ENCODE measurements at regions not wholly inside any gene's neighbourhood (a gene's known extent, or its start where the extent isn't known, plus 50 kb on each side); places are given as distances from the start of the nearest gene placed in this dataset.
"Not testable (repeated sequence)": the region's sequence is repeated elsewhere in the genome, so short reads cannot be mapped to it uniquely, and the experiment has no call there.

- H3K9me3 ChIP-seq (ENCODE audit: control insufficient read depth, insufficient read depth, low read length), result no peaks in the 10 kb centered on the region
- H3K9me2 ChIP-seq (replicated peaks; ENCODE audit: control insufficient read depth, low read length), result no peaks in the 10 kb centered on the region
- H3K36me3 ChIP-seq (ENCODE audit: control insufficient read depth, low read length), result no peaks in the 10 kb centered on the region
- TF ChIP-seq EZH2phosphoT487 (IDR thresholded peaks at IDR 0.05; ENCODE audit: borderline replicate concordance, low read length) (no peak), CTCF (IDR thresholded peaks at IDR 0.05; ENCODE audit: low read depth, low read length, poor library complexity, severe bottlenecking) (no peak)
- H3K4me3 ChIP-seq (ENCODE audit: low read length), result no peak overlapping the region
- no peaks in the 10 kb centered on the region for H3K79me2 ChIP-seq (ENCODE audit: control insufficient read depth, low read length)
- H4K20me1 ChIP-seq (ENCODE audit: control insufficient read depth, insufficient read depth, low read depth, low read length), result no peaks in the 10 kb centered on the region
- H3K4me1 ChIP-seq (ENCODE audit: control insufficient read depth, low read length), result no peaks in the 10 kb centered on the region
- no peaks in the 10 kb centered on the region for H3K27me3 ChIP-seq (ENCODE audit: control insufficient read depth, low read length)
- H3F3A ChIP-seq (ENCODE audit: control insufficient read depth, insufficient read depth), result no peaks in the 10 kb centered on the region
- H3K27ac ChIP-seq (ENCODE audit: low read depth, low read length), result no peak overlapping the region
- no peak overlapping the region for H3K4me2 ChIP-seq (ENCODE audit: low read length)
These were observed 315.8 kb upstream of the MEIS2 start for GRCh38 chr15:37416103-37416502.

GRCh38 chr15:37425541-37425940 is 325.2 kb upstream of the MEIS2 start:
- Histone ChIP-seq H3F3A (ENCODE audit: control insufficient read depth, insufficient read depth) (no peaks in the 10 kb centered on the region), H3K9me3 (ENCODE audit: control insufficient read depth, insufficient read depth, low read length) (no peaks in the 10 kb centered on the region), H3K4me3 (ENCODE audit: low read length) (no peak overlapping the region), H3K79me2 (ENCODE audit: control insufficient read depth, low read length) (no peaks in the 10 kb centered on the region), H3K4me1 (ENCODE audit: control insufficient read depth, low read length) (no peaks in the 10 kb centered on the region), H3K27me3 (ENCODE audit: control insufficient read depth, low read length) (no peaks in the 10 kb centered on the region), H3K27ac (ENCODE audit: low read depth, low read length) (no peak overlapping the region), H4K20me1 (ENCODE audit: control insufficient read depth, insufficient read depth, low read depth, low read length) (no peaks in the 10 kb centered on the region), H3K4me2 (ENCODE audit: low read length) (no peak overlapping the region), H3K36me3 (ENCODE audit: control insufficient read depth, low read length) (no peaks in the 10 kb centered on the region), H3K9me2 (replicated peaks; ENCODE audit: control insufficient read depth, low read length) (no peaks in the 10 kb centered on the region)
- TF ChIP-seq CTCF (IDR thresholded peaks at IDR 0.05; ENCODE audit: low read depth, low read length, poor library complexity, severe bottlenecking) (no peak), EZH2phosphoT487 (IDR thresholded peaks at IDR 0.05; ENCODE audit: borderline replicate concordance, low read length) (no peak)

GRCh38 chr15:37427393-37427792 is 327.0 kb upstream of the MEIS2 start:
- not testable (repeated sequence) for H3K9me2 ChIP-seq (replicated peaks; ENCODE audit: control insufficient read depth, low read length); H3K4me3 ChIP-seq (ENCODE audit: low read length); H3K27me3 ChIP-seq (ENCODE audit: control insufficient read depth, low read length); H3K27ac ChIP-seq (ENCODE audit: low read depth, low read length); H3K4me2 ChIP-seq (ENCODE audit: low read length); H3K4me1 ChIP-seq (ENCODE audit: control insufficient read depth, low read length); H3K9me3 ChIP-seq (ENCODE audit: control insufficient read depth, insufficient read depth, low read length); H3K79me2 ChIP-seq (ENCODE audit: control insufficient read depth, low read length); H3F3A ChIP-seq (ENCODE audit: control insufficient read depth, insufficient read depth); H3K36me3 ChIP-seq (ENCODE audit: control insufficient read depth, low read length); H4K20me1 ChIP-seq (ENCODE audit: control insufficient read depth, insufficient read depth, low read depth, low read length)

GRCh38 chr15:37446921-37447320 is 346.6 kb upstream of the MEIS2 start:
- Histone ChIP-seq H3F3A (ENCODE audit: control insufficient read depth, insufficient read depth) (no peaks in the 10 kb centered on the region), H4K20me1 (ENCODE audit: control insufficient read depth, insufficient read depth, low read depth, low read length) (no peaks in the 10 kb centered on the region), H3K4me3 (ENCODE audit: low read length) (no peak overlapping the region), H3K4me1 (ENCODE audit: control insufficient read depth, low read length) (no peaks in the 10 kb centered on the region), H3K36me3 (ENCODE audit: control insufficient read depth, low read length) (no peaks in the 10 kb centered on the region), H3K9me2 (replicated peaks; ENCODE audit: control insufficient read depth, low read length) (no peaks in the 10 kb centered on the region), H3K27ac (ENCODE audit: low read depth, low read length) (no peak overlapping the region), H3K9me3 (ENCODE audit: control insufficient read depth, insufficient read depth, low read length) (no peaks in the 10 kb centered on the region), H3K4me2 (ENCODE audit: low read length) (no peak overlapping the region), H3K27me3 (ENCODE audit: control insufficient read depth, low read length) (no peaks in the 10 kb centered on the region), H3K79me2 (ENCODE audit: control insufficient read depth, low read length) (no peaks in the 10 kb centered on the region)
- TF ChIP-seq EZH2phosphoT487 (IDR thresholded peaks at IDR 0.05; ENCODE audit: borderline replicate concordance, low read length) (no peak), CTCF (IDR thresholded peaks at IDR 0.05; ENCODE audit: low read depth, low read length, poor library complexity, severe bottlenecking) (no peak)
